ENCODE measurements at regions not wholly inside any gene's neighbourhood (a gene's known extent, or its start where the extent isn't known, plus 50 kb on each side); places are given as distances from the start of the nearest gene placed in this dataset.

- Histone ChIP-seq H3K79me2 (ENCODE audit: control insufficient read depth, insufficient read depth, low read length) (no peaks in the 10 kb centered on the region), H3K9me3 (ENCODE audit: control insufficient read depth, insufficient read depth, low read depth, low read length) (no peaks in the 10 kb centered on the region), H3K27ac (ENCODE audit: insufficient read depth, low read length) (no peak overlapping the region), H3K4me3 (replicated peaks in 1 of 4; ENCODE audit: control extremely low read depth in 1 of 4, insufficient read depth in 1 of 4, low read depth in 3 of 4, low read length in 4 of 4) (no peak overlapping the region), H4K20me1 (ENCODE audit: control insufficient read depth, extremely low read depth, insufficient read depth, low read length) (no peaks in the 10 kb centered on the region), H3K27me3 (ENCODE audit: control insufficient read depth, insufficient read depth, low read length) (no peaks in the 10 kb centered on the region), H3K4me1 (ENCODE audit: control insufficient read depth, extremely low read depth, insufficient read depth, low read length) (no peaks in the 10 kb centered on the region), H3K36me3 (ENCODE audit: control insufficient read depth, insufficient read depth, low read length) (no peaks in the 10 kb centered on the region), H3K4me2 (ENCODE audit: extremely low read depth, insufficient read depth, low read length) (no peak overlapping the region), H3K9ac (ENCODE audit: insufficient read depth, low read length) (no peak overlapping the region), H2AFZ (ENCODE audit: low read length) (no peak overlapping the region)
- TF ChIP-seq EZH2 (IDR thresholded peaks at IDR 0.05; ENCODE audit: low read length, missing control alignments): no peak
- TF ChIP-seq CTCF (conservative IDR thresholded peaks at IDR 0.05 in 1 of 2, IDR thresholded peaks at IDR 0.05 in 1 of 2; ENCODE audit: low read depth in 1 of 2, low read length in 2 of 2): no peak
- no peak for DNase-seq (ENCODE audit: low read depth in 2 of 2)
These were observed 89.8 kb upstream of the NPVF start for GRCh38 chr7:25318047-25318446.

- Histone ChIP-seq H3K4me3 (replicated peaks in 1 of 4; ENCODE audit: control extremely low read depth in 1 of 4, insufficient read depth in 1 of 4, low read depth in 3 of 4, low read length in 4 of 4) (no peak overlapping the region), H2AFZ (ENCODE audit: low read length) (no peak overlapping the region), H3K36me3 (ENCODE audit: control insufficient read depth, insufficient read depth, low read length) (no peaks in the 10 kb centered on the region), H3K4me2 (ENCODE audit: extremely low read depth, insufficient read depth, low read length) (no peak overlapping the region), H3K4me1 (ENCODE audit: control insufficient read depth, extremely low read depth, insufficient read depth, low read length) (no peaks in the 10 kb centered on the region), H3K9me3 (ENCODE audit: control insufficient read depth, insufficient read depth, low read depth, low read length) (no peaks in the 10 kb centered on the region), H3K27me3 (ENCODE audit: control insufficient read depth, insufficient read depth, low read length) (no peaks in the 10 kb centered on the region), H3K9ac (ENCODE audit: insufficient read depth, low read length) (no peak overlapping the region), H4K20me1 (ENCODE audit: control insufficient read depth, extremely low read depth, insufficient read depth, low read length) (no peaks in the 10 kb centered on the region), H3K27ac (ENCODE audit: insufficient read depth, low read length) (no peak overlapping the region), H3K79me2 (ENCODE audit: control insufficient read depth, insufficient read depth, low read length) (no peaks in the 10 kb centered on the region)
- no peak for DNase-seq (ENCODE audit: low read depth in 2 of 2)
- TF ChIP-seq CTCF (conservative IDR thresholded peaks at IDR 0.05 in 1 of 2, IDR thresholded peaks at IDR 0.05 in 1 of 2; ENCODE audit: low read depth in 1 of 2, low read length in 2 of 2) (no peak), EZH2 (IDR thresholded peaks at IDR 0.05; ENCODE audit: low read length, missing control alignments) (no peak)
These were observed 91.4 kb upstream of the NPVF start for GRCh38 chr7:25319707-25320106.

- H3K27me3 ChIP-seq (ENCODE audit: control insufficient read depth, insufficient read depth, low read length): no peaks in the 10 kb centered on the region
- H3K79me2 ChIP-seq (ENCODE audit: control insufficient read depth, insufficient read depth, low read length): no peaks in the 10 kb centered on the region
- no peak overlapping the region for H3K4me2 ChIP-seq (ENCODE audit: extremely low read depth, insufficient read depth, low read length)
- H4K20me1 ChIP-seq (ENCODE audit: control insufficient read depth, extremely low read depth, insufficient read depth, low read length): no peaks in the 10 kb centered on the region
- H3K4me1 ChIP-seq (ENCODE audit: control insufficient read depth, extremely low read depth, insufficient read depth, low read length): no peaks in the 10 kb centered on the region
- no peak overlapping the region for H2AFZ ChIP-seq (ENCODE audit: low read length)
- H3K27ac ChIP-seq (ENCODE audit: insufficient read depth, low read length): no peak overlapping the region
- no peak overlapping the region for H3K9ac ChIP-seq (ENCODE audit: insufficient read depth, low read length)
- H3K36me3 ChIP-seq (ENCODE audit: control insufficient read depth, insufficient read depth, low read length): no peaks in the 10 kb centered on the region
- TF ChIP-seq EZH2 (IDR thresholded peaks at IDR 0.05; ENCODE audit: low read length, missing control alignments) (no peak), CTCF (conservative IDR thresholded peaks at IDR 0.05 in 1 of 2, IDR thresholded peaks at IDR 0.05 in 1 of 2; ENCODE audit: low read depth in 1 of 2, low read length in 2 of 2) (no peak)
- DNase-seq (ENCODE audit: low read depth in 2 of 2): no peak
- H3K4me3 ChIP-seq (replicated peaks in 1 of 4; ENCODE audit: control extremely low read depth in 1 of 4, insufficient read depth in 1 of 4, low read depth in 3 of 4, low read length in 4 of 4): no peak overlapping the region
- H3K9me3 ChIP-seq (ENCODE audit: control insufficient read depth, insufficient read depth, low read depth, low read length): no peaks in the 10 kb centered on the region
These were observed 92.5 kb upstream of the NPVF start for GRCh38 chr7:25320791-25321190.
